HG03025 (cell line): ENCODE measurements at regions not wholly inside any gene's neighbourhood (a gene's known extent, or its start where the extent isn't known, plus 50 kb on each side); places are given as distances from the start of the nearest gene placed in this dataset.
"Not testable (repeated sequence)": the region's sequence is repeated elsewhere in the genome, so short reads cannot be mapped to it uniquely, and the experiment has no call there.

ENCODE experiments used
- ATAC-seq: cut with Tn5 transposase; IDR thresholded peaks from one replicate; pipeline ENCODE4 v1.9.1; 2021; ENCODE audit warnings: mild to moderate bottlenecking, moderate library complexity; ENCODE audit not compliant: unreplicated experiment, low FRiP score

- no peak for ATAC-seq
These were observed 389.1 kb upstream of the SGO1 start for GRCh38 chr3:20575146-20575545.

DNA sequence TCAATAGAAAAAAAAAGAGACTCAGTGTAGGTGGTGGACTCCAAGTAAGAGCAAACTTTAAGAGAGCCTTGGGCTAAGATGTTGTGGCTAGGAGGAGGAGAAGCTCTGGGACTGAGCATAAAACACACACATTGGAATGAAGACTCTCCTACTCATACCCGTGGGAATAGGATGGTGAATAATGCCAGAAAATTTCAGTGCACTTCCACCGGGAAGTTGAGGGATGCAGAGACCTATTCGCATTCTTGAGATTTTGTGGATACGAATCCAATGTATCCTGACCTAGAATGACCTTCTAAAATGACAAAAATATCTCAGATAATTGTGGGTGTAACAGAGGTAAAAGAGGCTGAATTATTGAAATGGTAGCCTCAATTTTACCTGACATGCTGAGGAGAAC lies 388.7 kb upstream of the SGO1 start:
- ATAC-seq, result no peak

- ATAC-seq, result no peak
These were observed 387.2 kb upstream of the SGO1 start for GRCh38 chr3:20573175-20573574.

DNA sequence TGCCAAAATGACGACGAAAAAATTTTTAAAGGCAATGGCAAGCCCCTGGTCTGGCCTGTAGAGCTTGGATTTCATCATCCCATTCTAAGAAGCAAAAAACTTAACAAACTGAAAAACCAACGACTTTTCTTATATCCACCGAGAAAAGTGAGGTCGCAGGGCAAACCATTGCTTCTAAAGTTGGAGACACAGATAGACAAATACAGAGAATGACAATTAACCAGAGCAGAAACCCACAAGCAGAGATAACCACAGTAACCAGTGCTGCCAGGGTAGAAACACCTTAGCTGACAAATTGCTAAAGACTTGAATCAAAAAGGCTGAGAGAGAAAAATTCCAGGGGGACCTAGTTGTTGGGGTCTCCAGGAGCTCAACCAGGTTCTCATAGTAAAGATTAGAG lies 386.5 kb upstream of the SGO1 start:
- ATAC-seq, result no peak

GRCh38 chr3:20569310-20569709 lies 383.3 kb upstream of the SGO1 start:
- ATAC-seq, result no peak

DNA sequence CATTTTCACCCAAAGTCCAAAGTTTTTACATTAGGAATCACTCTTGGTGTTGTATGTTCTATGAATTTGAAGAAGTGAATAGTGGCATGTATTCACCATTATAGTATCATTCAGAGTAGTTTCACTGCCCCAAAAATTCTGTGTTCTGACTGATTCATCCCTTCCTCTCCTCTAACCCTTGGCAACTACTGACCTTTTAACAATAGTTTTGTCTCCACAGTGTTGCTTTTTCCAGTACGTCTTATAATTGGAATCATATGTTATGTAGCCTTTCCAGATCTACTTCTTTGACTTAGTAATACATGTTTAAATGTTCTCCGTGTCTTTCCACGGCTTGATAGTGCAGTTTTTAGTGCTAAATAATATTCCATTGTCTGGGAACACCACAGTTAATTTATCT lies 379.0 kb upstream of the SGO1 start:
- ATAC-seq, result no peak

- no peak for ATAC-seq
These were observed 378.0 kb upstream of the SGO1 start for GRCh38 chr3:20563985-20564384.

DNA sequence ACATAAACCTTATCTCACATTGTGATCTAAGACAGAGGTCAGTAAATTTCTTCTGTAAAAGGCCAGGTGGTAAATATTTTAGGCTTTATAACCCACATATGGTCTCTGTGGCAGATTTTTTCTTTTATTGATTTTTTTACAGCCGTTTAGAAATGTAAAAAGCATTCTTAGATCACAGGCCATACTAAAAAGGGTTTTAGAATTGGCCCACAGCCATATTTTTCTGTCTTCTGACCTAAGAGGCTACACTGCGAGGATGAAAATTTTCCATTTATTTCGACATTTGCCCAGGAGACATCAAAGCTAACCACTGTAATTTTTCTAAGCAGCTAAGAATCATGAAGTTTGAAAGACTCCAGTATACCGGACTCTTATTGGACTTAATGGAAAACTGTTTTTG lies 377.2 kb upstream of the SGO1 start:
- no peak for ATAC-seq

DNA sequence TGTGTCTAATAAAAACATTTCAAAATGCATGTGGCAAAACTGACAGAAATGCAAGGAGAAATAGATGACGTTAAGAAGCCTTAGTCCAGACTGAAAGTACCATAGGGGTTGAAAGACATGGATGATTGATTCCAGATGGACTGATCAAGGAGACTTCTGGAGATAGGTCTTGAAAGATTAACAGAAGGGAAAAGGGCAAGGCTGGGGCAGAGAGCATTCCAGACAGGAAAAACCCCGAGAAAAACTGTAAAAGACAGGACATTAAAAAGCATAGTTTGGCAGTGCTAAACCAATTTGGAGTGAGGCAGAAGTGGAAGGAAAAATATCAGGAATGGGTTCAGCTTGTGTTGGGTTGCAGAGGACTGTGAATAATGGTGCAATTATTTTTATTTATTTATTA lies 375.2 kb upstream of the SGO1 start:
- no peak for ATAC-seq

DNA sequence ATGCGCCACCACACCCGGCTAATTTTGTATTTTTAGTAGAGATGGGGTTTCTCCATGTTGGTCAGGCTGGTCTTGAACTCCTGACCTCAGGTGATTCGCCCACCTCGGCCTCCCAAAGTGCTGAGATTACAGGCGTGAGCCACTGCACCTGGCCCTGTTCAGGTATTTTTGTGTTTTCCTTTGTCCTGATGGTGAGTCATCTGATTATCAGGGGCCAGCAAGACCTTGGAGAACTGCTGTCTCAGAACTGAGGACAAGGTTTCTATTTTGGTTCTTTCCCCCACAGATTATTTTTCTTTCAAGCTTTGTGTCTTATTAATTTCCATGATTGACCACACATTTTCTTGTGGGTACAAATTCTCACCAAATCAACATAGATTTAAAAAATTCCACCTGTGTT lies 374.4 kb upstream of the SGO1 start:
- not testable (repeated sequence) for ATAC-seq

DNA sequence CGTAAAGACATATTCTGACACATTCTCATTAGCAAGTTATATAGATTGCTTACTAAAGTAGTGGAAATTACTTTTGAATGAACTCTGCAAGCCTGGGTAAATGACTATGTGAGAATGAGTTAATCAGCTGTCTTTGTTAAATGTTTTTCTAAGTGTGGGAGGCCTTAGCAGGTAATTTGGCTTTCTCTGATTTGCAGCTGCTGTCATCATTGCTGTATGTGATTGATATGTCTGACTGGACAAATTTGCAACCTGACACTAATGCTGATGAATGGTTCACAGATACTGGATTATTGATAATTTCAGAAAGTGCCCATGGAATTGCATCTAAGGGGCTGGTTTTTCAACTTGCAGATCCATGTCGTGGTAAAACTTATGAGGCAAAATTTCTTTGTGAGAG lies 372.2 kb upstream of the SGO1 start:
- no peak for ATAC-seq

GRCh38 chr3:20556661-20557060 lies 370.7 kb upstream of the SGO1 start:
- ATAC-seq, result no peak

DNA sequence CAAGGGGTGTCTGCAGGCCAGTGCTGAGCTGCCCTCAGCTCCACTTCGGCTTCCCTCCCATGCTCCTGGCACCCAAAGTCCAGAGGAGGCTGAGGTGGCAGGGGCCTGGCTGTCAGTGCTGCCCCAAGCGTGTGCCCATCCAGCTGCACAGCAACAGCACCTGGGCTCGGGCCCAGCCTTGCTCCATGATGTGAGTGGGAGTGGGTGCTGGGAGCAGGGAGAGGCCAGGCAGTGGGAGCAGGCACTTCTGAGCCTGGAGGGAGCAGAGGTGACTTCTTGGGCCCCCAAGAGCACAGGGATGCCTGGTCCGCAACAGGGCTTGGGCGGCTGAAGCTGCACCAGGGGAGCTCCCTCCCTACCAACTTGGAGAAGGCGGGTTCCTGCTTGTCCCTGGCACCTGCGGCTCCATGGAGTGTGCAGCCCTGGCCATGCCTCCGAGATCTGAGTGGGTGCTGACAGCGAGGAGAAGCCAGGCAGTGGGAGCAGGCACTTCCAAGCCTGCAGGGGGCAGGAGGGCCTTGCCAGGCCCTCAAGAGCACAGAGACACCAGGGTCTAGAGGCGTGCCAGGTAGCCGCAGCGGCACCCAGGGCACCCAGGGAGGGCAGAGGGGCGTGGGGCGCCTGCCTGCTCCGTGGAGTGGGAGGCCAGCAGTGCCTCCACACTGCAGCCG lies 366.7 kb upstream of the SGO1 start:
- ATAC-seq, result no peak

DNA sequence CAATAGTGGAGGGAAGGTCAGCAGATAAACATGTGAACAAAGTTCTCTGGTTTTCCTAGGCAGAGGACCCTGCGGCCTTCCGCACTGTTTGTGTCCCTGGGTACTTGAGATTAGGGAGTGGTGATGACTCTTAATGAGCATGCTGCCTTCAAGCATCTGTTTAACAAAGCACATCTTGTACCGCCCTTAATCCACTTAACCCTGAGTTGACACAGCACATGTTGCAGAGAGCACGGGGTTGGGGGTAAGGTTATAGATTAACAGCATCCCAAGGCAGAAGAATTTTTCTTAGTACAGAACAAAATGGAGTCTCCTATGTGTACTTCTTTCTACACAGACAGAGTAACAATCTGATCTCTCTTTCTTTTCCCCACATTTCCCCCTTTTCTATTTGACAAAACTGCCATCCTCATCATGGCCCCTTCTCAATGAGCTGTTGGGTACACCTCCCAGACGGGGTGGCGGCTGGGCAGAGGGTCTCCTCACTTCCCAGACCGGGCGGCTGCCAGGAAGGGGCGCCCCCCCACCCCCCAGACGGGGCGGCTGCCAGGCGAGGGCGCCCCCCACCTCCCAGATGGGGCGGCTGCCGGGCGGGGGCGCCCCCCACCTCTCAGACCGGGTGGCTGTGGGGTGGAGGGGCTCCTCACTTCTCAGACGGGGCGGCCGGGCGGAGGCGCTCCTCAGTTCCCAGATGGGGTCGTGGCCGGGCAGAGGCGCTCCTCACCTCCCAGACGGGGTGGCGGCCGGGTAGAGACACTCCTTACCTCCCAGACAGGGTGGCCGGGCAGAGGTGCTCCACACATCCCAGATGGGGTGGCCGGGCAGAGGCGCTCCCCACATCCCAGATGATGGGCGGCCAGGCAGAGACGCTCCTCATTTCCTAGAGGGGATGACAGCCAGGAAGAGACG lies 361.6 kb upstream of the SGO1 start:
- not testable (repeated sequence) for ATAC-seq

- no peak for ATAC-seq
These were observed 360.6 kb upstream of the SGO1 start for GRCh38 chr3:20546636-20547035.

DNA sequence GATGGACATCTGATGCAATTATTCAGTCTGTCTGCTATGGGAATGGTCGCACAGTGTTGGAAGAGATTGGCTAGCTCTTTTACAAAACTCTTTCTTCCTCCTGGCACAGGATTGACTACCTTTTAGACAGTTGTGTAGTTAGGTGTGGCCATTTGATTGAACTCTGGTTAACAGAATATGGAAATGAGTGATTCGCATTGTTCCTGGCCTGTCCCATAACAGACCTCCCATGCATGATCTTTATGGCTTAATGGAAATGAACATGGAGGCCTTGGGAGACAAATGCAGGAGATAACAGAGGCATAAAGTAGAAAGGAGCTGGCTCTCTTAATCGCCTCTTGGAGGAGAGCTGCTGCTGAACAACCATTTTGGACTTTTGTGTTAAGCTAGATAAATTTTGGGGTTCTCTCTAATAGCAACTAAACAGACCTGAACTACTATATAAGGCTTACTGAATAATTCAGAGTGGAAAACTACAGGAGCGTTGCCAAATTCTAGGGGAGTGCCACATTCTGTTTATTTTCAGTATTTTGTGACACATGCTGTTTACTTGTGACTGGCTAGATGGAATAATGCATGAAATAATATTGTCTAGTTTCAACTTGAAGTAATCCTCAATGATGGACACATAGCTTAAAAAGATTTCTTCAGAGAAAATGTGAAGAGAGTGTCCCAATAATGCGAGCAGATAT lies 357.7 kb upstream of the SGO1 start:
- no peak for ATAC-seq

DNA sequence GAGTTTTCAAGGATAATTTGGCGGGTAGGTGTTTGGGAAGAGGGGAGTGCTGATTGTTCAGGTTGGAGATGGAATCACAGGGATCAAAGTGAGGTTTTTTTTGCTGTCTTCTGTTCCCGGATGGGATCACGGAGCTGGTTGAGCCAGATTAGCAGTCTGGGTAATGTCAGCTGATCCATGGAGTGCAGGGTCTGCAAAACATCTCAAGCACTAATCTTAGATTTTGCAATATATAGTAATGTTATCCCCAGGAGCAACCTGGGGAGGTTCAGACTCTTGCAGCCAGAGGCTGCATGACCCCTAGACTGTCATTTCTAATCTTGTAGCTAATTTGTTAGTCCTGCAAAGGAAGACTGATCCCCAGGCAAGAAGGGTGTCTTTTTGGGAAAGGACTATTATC lies 354.1 kb upstream of the SGO1 start:
- ATAC-seq, result no peak

GRCh38 chr3:20539666-20540065 lies 353.7 kb upstream of the SGO1 start:
- ATAC-seq, result no peak

GRCh38 chr3:20537234-20537633 lies 351.2 kb upstream of the SGO1 start:
- ATAC-seq, result no peak

DNA sequence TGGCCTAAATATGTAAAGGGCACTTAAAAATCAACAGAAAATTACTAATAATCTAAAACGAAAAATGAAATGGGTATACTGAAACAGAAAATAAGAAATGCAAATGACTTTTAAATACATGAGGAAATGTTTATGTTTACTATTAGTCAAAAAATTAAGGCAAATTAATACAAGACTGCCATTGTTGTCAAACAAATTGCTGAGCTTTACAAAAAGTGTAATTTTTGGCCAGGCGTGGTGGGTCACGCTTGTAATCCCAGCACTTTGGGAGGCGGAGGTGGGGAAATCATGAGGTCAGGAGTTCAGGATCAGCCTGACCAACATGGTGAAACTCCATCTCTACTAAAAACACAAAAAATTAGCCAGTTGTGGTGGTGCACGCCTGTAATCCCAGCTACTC lies 343.9 kb upstream of the SGO1 start:
- no peak for ATAC-seq

- no peak for ATAC-seq
These were observed 342.3 kb upstream of the SGO1 start for GRCh38 chr3:20528180-20528770.
